ENCODE measurements at regions not wholly inside any gene's neighbourhood (a gene's known extent, or its start where the extent isn't known, plus 50 kb on each side); places are given as distances from the start of the nearest gene placed in this dataset.

GRCh38 chr9:87433853-87434252 is 63.8 kb upstream of the DAPK1 start:
- Histone ChIP-seq H3K27me3 (no peaks in the 10 kb centered on the region), H3K4me1 (no peaks in the 10 kb centered on the region), H3K27ac (no peak overlapping the region), H3K9me3 (no peaks in the 10 kb centered on the region), H3K36me3 (no peaks in the 10 kb centered on the region), H3K4me3 (no peak overlapping the region)
- intact Hi-C loops (cut with DNase I; ENCODE audit: low total_unique reads) = no loop called here
- DNase-seq = no peak
- no peak for TF ChIP-seq CTCF (IDR thresholded peaks at IDR 0.05)

GRCh38 chr9:87434366-87434765 is 63.3 kb upstream of the DAPK1 start:
- Histone ChIP-seq H3K4me1 (no peaks in the 10 kb centered on the region), H3K9me3 (no peaks in the 10 kb centered on the region), H3K4me3 (no peak overlapping the region), H3K27ac (no peak overlapping the region), H3K36me3 (no peaks in the 10 kb centered on the region), H3K27me3 (no peaks in the 10 kb centered on the region)
- no peak for DNase-seq
- TF ChIP-seq CTCF (IDR thresholded peaks at IDR 0.05) = no peak
- intact Hi-C loops (cut with DNase I; ENCODE audit: low total_unique reads) = no loop called here

- Histone ChIP-seq H3K36me3 (no peaks in the 10 kb centered on the region), H3K9me3 (no peaks in the 10 kb centered on the region), H3K27ac (no peak overlapping the region), H3K4me1 (no peaks in the 10 kb centered on the region), H3K4me3 (no peak overlapping the region), H3K27me3 (no peaks in the 10 kb centered on the region)
- intact Hi-C loops (cut with DNase I; ENCODE audit: low total_unique reads) = no loop called here
- DNase-seq = no peak
- no peak for TF ChIP-seq CTCF (IDR thresholded peaks at IDR 0.05)
Measured at GRCh38 chr9:87435189-87435880, 62.3 kb upstream of the DAPK1 start.

GRCh38 chr9:87436716-87437115 is 61.0 kb upstream of the DAPK1 start:
- Histone ChIP-seq H3K4me3 (no peak overlapping the region), H3K27ac (no peak overlapping the region), H3K9me3 (no peaks in the 10 kb centered on the region), H3K36me3 (no peaks in the 10 kb centered on the region), H3K27me3 (no peaks in the 10 kb centered on the region), H3K4me1 (no peaks in the 10 kb centered on the region)
- no peak for DNase-seq
- no peak for TF ChIP-seq CTCF (IDR thresholded peaks at IDR 0.05)
- intact Hi-C loops (cut with DNase I; ENCODE audit: low total_unique reads) = no loop called here

GRCh38 chr9:87437966-87438365 is 59.7 kb upstream of the DAPK1 start:
- no peaks in the 10 kb centered on the region for H3K9me3 ChIP-seq
- no peaks in the 10 kb centered on the region for H3K27me3 ChIP-seq
- TF ChIP-seq CTCF (IDR thresholded peaks at IDR 0.05) = no peak
- H3K36me3 ChIP-seq = no peaks in the 10 kb centered on the region
- no peak overlapping the region for H3K27ac ChIP-seq
- H3K4me1 ChIP-seq = no peaks in the 10 kb centered on the region
- DNase-seq = no peak
- intact Hi-C loops (cut with DNase I; ENCODE audit: low total_unique reads) = no loop called here
- no peak overlapping the region for H3K4me3 ChIP-seq

- intact Hi-C loops (cut with DNase I; ENCODE audit: low total_unique reads) = no loop called here
- Histone ChIP-seq H3K9me3 (no peaks in the 10 kb centered on the region), H3K27me3 (no peaks in the 10 kb centered on the region), H3K4me3 (no peak overlapping the region), H3K27ac (no peak overlapping the region), H3K36me3 (no peaks in the 10 kb centered on the region), H3K4me1 (no peaks in the 10 kb centered on the region)
- DNase-seq = no peak
- no peak for TF ChIP-seq CTCF (IDR thresholded peaks at IDR 0.05)
Measured at GRCh38 chr9:87441251-87441650, 56.4 kb upstream of the DAPK1 start.

Data from tibial artery (tissue), 4 donors.